Central memory CD4-positive, alpha-beta T cell (primary cell): ENCODE measurements at regions not wholly inside any gene's neighbourhood (a gene's known extent, or its start where the extent isn't known, plus 50 kb on each side); places are given as distances from the start of the nearest gene placed in this dataset.
"Not testable (repeated sequence)": the region's sequence is repeated elsewhere in the genome, so short reads cannot be mapped to it uniquely, and the experiment has no call there.

Experiments
- DNase-seq: peaks from one replicate; pipeline ENCODE4 v3.0.0; 2022

DNA sequence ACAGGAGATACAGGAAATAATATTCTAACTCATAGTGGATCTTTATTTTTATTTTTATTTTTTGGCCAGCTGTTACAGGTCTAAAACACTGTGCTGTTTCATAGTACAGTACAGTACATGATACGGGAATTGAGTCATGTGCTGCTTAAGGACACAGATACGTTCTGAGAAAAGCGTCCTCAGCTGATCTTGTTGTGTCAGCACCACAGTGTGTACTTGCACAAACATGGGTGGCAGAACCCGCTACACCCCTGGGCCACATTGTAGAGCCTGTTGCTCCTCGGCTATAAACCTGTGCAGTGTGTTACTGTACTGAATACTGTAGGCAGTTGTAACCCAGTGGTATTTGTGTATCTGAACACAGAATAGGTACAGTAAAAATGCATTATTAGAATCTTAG, 183.4 kb downstream of the OR4M2 start:
- no peak for DNase-seq

DNA sequence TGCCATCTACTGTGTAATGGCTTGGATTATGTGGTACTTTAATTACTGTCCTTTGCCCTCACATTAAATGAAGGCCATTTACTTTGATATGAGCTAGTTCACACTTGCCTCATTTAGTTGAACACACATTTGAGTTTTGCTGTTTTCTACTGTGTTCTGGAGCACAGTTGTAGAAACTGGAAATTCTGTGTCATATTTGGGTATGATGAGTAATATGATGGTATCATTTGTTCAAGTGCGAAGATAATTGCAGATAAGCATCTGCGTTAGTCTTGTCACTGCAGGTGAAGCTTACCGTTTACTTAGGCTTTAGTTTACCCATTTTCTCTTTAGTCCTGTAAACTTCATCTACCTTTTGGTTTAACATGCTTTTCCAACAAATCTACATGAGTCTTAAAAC, 183.9 kb downstream of the OR4M2 start:
- DNase-seq: not testable (repeated sequence)

DNA sequence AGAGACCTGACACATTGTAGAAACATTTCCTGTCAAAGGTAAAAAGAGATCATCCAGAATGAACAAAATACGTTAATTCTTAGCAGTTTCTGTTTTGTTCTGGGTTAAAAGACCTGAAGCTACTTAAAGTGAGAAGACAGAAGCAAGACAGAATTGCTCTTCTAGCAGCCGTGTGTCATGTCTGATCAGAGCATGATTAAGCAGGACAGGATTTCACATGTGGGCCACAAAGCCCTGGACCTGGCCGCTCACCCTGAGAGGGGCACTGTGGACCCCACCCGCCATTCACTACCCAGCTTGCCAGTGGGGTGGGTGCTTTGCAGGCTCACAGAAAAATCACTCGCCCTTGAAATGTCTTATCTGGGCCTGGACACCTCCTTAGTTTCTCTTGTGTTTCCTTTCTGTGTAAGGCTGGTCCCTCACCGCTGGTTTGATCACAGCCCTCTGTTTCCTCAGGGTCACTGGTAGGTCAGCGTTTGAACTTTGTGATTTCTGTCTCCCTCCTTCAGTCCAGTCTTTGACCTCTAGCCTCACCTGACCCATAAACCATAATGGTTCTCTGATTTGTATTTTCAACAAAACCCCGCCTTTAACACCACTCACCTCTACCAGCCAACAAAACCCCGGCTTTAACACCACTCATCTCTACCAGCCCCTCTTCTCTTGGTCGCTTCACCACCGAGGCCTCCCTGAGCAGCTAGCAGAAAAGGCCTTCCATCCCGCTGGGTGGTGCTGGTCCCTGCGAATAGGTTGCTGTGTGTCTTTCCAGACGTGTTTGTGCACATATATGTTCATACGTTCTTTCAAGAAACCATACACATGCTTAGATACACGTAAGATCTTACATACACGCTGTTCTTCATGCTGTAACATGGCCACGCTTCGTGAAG, 185.0 kb downstream of the OR4M2 start:
- no peak for DNase-seq

DNA sequence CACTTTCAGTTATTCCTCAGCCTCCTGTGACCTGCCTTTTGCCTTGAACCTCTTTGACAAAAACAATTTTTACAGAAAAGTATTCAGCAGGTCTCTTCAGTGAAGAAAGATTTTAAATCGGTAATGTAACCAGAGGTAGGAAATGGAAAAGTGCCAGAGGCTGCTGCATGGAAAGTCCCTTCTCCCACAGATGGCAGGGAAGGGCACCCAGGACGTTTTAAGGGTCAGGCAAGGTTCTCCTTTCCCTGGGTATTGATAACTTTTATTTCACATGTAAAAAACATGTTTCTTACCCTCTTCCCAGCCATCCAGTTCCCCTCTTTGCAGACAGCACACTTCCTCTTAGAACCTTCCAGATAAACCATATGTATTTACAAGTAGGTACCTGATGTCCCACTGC, 185.6 kb downstream of the OR4M2 start:
- DNase-seq: no peak

DNA sequence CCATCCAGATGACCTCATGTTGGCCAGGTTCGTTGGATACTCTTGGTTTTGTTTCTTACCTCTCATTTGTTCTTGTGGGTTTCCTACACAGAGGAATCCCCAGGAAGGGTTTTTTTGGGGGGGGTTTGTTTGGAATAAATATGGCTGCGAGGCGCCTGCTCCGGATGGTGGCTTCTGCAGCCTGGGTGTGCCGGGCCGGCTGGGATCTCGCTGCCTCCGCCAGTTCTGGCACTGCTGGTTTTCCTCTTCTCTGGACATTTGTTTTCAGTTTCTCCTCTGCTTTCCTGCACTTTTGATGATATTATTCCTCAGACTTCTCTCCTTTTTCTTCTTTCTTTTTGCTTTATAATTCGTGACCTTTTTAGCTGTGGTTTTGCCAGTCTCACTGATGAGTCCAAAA, 187.4 kb downstream of the OR4M2 start:
- no peak for DNase-seq

DNA sequence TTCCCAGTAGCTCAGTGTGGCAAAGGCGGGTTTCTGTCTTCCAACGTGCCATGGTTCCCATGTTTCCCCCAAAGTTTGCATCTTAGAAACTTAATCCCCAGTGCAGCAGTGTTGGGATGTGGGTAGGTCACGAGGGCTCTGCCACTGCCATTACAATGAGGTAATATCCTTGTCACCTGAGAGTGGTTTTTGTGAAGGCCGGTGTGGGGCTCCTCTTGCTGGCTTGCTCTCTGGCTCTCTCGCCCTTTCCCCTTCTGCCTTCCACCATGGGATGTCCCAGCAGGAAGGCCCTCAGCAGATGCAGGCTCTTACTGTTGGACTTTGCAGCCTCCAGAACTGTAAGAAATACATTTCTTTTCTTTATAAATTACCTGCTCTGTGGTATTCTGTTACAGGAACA, 187.9 kb downstream of the OR4M2 start:
- not testable (repeated sequence) for DNase-seq

DNA sequence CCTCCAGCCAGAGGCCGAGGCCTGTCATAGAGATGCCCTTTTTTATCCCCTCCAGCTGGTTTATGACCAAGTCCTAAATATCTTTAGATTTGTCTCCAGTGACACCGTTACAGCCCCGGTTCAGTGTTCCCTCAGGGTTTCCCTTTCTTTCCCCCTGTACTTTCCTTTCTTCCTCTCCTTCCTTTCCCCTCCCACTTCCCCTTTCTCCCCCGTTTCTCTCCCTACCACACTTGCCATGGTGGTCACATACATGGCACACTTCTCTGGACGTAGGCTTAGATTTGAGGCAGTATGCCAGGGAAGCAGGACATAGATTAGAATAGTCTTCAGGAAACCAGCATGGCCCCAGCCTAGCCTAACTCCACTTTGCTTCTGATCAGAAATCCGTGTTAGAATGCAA, 188.3 kb downstream of the OR4M2 start:
- not testable (repeated sequence) for DNase-seq

DNA sequence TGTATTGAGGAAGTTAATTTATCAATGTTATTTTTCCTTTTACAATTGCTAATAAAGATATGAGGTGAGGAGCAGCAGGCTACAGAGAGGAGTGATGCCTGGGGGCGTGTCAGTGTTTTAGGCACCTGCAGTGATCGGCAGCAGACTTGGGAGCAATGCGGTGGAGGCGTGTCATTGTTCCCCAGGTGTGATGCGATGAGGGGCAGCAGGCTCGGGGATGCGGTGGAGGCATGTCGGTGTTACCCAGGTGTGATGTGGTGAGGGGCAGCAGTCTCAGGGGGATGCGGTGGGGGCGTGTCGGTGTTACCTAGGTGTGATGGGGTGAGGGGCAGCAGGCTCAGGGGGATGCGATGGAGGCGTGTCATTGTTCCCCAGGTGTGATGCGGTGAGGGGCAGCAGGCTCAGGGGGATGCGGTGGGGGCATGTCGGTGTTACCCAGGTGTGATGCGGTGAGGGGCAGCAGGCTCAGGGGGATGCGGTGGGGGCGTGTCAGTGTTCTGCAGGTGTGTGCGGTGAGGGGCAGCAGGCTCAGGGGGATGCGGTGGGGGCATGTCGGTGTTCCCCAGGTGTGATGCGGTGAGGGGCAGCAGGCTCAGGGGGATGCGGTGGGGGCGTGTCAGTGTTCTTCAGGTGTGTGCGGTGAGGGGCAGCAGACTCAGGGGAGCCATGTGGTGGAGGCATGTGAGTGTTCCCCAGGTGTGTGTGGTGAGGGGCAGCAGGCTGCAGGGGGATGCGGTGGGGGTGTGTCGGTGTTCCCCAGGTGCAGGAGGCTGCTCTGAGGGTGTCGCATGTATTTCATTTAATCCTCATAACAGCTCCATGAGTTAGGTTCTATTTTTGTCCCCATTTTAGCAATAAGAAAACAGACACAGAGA, 186.2 kb upstream of the GOLGA6L22 start:
- DNase-seq: not testable (repeated sequence)

DNA sequence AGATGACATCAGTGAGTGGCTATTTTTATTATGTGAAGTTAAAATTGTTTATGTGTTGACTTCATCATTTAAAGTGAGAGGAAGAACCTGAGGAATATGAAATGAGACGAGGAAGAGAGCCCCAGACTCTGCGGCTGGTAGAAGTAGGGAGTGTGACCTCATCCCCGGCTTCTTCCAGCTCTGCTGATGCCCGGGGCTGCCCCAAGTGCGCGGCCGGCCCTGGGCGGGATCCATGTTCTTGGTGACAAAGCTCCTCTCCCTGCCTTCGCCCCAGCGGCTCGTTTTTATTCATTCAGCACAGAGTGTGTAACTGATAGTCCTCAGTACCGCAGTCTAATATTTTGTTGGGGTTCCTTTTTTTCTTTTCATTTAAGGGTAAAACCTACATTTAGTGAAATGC, 185.5 kb upstream of the GOLGA6L22 start:
- not testable (repeated sequence) for DNase-seq

DNA sequence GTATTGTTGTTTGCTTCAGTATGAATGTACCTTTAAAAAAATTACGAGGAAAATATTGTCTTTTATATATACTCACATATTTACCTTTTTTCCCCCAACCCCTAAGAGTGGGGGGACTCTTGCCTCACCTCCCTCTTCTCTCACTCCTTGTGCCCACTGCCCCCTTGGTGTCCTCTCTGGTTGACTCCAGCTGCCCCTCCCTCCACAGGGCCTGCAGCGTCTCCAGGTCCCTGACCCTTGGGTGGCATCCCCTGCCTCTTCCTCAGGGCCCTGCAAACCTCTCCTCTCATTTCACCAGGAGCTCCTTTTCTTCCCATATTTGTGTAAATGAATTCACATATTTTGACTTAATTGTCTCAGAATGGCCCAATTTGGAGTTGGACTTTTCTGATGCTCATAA, 184.3 kb upstream of the GOLGA6L22 start:
- DNase-seq: not testable (repeated sequence)

DNA sequence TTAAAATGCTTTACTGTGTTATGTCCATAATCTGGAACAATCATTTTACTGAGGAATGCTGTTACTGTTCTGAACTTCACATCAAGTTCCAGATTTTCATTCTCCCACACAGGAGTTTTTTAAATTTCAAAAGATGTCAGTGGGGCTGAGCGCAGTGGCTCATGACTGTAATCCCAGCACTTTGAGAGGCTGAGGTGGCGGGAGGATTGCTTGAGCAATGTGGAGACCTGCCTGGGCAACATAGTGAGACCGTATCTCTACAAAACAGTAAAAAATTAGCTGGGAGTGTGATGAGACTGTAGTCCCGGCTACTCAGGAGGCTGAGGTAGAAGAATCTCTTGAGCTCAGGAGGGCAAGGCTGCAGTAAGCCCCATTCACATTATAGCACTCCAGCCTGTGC, 177.9 kb upstream of the GOLGA6L22 start:
- not testable (repeated sequence) for DNase-seq

DNA sequence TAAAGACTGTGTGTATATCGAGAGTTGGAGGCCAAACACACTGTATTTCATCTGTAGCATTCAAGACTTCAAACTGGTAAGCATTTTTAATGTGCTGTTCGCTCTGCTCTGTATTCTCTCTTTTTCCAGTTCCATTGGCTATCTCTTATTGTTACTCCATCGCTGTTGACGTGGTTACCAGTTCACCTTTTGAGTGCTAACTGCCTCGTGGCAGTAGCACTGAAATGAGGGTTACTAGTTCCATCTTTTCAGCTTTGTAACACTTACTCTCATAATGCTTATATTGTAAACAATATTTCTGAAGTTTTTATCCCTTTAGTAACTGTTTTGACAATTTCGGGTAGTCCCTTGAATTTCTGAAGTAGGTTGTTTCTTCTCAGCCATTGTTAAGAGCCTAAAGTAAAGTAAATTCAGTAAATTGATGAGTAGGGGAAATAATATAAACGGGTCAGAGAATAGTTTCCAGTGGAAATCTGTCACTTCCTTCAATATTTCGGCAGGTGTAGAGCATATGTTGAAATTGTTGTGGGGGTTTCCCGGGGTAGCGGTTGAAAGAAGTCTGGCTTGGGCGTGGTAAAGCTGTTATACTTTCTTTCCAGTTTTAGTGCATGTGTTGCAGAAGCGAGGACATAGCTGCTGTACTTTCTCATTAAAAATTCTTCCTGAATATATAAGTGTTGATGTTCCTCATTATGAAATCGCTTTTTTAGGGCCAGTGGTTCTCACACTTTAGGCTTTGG, 175.7 kb upstream of the GOLGA6L22 start:
- DNase-seq: not testable (repeated sequence)

DNA sequence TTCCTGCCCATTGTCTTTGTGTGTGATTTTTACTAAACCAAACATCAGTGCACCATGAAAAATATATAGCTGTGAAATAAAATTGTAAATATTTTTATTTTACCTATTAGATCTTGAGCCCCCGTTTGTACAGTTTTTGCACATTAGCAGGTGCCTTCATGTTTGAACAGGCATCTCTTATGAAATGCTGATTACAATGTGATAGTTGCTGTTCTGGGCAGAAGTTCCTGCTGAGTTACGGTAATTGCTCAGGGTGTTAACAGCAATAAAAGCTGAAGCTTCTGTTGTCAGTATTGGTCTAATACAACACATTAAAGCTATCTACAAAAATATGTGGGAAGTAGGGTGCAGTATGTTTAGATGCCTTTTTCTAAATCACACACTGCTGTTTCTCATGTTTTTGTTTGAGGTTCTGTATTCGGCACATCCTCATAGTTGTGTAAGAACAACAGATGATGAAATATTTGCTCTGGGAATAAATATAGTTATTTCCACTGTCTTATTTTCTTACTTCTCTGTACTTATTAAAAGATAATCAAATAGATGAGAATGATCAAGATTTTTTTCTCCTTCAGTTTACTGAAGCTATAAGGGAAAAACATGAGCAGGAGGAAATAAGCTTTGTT, 173.8 kb upstream of the GOLGA6L22 start:
- DNase-seq: not testable (repeated sequence)

DNA sequence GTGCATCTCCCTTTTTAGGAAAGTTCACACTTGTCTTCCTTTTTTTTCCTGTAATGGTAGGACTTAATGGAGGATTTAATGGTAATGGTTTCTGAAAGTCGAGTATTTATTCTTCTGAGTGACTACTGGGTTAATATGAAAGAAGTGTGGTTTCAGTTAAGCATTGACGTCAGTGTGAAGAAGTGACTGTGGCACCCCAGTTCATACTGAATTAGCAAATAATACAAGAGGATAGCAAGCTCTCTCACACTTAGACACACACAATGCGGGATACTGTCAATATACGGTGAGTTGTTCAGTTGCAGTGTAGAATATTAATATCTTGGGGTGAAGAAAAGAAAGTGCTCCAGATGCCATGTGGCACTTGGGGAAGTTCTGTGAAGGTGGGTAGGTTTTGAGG, 167.6 kb upstream of the GOLGA6L22 start:
- not testable (repeated sequence) for DNase-seq

DNA sequence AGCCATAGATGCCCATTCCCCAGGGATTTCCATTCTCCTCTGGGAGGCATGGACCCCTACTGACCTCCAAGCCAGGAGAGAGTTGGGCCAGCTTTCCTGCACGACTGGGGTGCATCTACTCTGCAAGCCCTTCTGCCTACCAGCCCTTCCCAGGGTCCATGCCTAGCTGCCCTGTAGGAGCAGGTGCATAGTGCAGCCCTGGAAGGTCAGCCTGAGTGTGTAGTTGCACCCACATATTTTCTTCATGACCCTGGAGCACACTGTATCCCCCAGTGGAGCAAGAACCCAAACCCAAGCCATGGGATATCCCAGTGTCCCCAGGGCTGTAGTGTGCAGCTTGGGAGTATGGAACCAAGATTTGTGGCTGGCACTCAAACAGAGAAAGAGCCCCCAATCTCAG, 155.6 kb upstream of the GOLGA6L22 start:
- not testable (repeated sequence) for DNase-seq
